ENCODE measurements at regions not wholly inside any gene's neighbourhood (a gene's known extent, or its start where the extent isn't known, plus 50 kb on each side); places are given as distances from the start of the nearest gene placed in this dataset.

DNA sequence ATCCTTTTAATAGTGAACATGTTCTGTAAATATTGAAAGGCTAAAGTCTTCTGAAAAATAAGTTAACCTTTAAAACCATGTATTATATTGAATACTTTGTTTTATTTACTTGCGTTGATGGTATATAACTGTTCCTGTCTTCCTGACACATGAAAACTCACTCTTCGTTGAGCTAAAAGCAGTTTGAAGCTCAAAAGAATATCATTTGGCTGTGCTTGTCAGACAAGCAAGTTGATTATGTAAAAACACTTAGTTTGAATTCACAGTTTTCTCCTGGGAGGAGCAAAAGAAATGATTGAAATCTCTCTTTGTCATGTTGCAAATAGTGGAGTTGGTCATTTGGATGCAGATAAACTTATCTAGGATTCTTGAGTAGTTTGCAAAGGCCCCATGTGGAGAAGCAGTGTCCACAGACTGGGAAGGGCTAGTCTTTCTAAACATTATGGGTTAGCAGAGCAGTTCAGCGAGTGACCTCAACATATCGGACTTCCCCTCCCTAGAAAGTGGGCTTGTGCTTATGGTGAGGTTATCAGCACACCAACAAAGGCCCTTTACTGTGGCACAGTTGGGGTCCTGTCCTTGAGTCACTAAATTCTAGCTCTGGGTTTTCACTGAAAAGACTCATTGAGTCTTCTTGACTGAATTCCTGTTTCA, 290.4 kb downstream of the CSNK1G3 start:
- Histone ChIP-seq H3K36me3 (ENCODE audit: insufficient read depth, low read length) (no peaks in the 10 kb centered on the region), H3K9me3 (ENCODE audit: low read depth, low read length) (no peaks in the 10 kb centered on the region), H3K27ac (no peak overlapping the region), H3K9ac (ENCODE audit: insufficient read length) (no peak overlapping the region), H3K4me3 (no peak overlapping the region)
- no peak for DNase-seq (ENCODE audit: low read depth, low spot score)
- no peak for TF ChIP-seq FOXP2 (optimal IDR thresholded peaks at IDR 0.05; ENCODE audit: control extremely low read depth, extremely low read length, insufficient read depth)
- no peak for TF ChIP-seq POLR2AphosphoS5 (IDR thresholded peaks at IDR 0.05; ENCODE audit: borderline replicate concordance, low read depth, low read length)
- no peak for TF ChIP-seq EZH2 (IDR thresholded peaks at IDR 0.05)

DNA sequence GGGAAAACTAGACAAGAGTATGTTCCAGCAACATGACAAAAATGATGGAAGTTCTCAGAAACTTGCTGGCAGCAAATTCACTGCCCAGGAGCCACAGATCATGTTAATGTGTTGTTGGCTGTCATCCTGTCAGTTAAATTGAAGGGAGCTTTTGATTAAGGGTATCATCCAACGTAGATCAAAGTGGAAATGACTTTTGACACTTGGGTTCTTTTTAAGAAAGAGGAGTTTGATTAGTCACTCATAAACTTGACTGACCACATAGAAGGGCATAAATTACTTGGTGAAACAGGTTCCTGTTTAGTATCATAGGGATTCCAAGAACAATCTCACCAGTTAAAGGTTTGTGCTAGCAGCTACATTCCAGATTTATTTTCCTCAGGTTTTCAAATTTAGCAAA, 288.7 kb downstream of the CSNK1G3 start:
- Histone ChIP-seq H3K27ac (no peak overlapping the region), H3K9me3 (ENCODE audit: low read depth, low read length) (no peaks in the 10 kb centered on the region), H3K9ac (ENCODE audit: insufficient read length) (no peak overlapping the region), H3K36me3 (ENCODE audit: insufficient read depth, low read length) (no peaks in the 10 kb centered on the region), H3K4me3 (no peak overlapping the region)
- TF ChIP-seq EZH2 (IDR thresholded peaks at IDR 0.05) (no peak), POLR2AphosphoS5 (IDR thresholded peaks at IDR 0.05; ENCODE audit: borderline replicate concordance, low read depth, low read length) (no peak), FOXP2 (optimal IDR thresholded peaks at IDR 0.05; ENCODE audit: control extremely low read depth, extremely low read length, insufficient read depth) (no peak)
- no peak for DNase-seq (ENCODE audit: low read depth, low spot score)

DNA sequence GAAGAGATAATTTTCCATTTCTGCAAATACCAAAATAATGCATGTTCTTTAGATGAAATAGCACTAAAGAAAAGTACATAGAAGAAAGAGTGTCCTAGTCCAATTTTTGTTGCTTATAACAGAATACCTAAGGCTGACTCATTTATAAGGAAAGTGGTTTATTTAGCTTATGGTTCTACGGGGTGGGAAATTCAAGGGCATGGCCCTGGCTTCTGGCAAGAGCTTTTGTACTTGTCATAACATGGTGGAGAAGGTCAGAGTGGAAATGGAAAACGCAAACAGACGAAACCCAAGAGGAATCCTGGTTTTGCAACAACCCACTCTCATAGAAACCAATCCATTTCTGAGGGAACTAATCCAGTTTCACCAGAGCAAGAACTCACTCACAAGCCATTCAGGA, 283.7 kb downstream of the CSNK1G3 start:
- H3K9me3 ChIP-seq (ENCODE audit: low read depth, low read length), result no peaks in the 10 kb centered on the region
- no peak for DNase-seq (ENCODE audit: low read depth, low spot score)
- H3K36me3 ChIP-seq (ENCODE audit: insufficient read depth, low read length), result no peaks in the 10 kb centered on the region
- no peak overlapping the region for H3K27ac ChIP-seq
- TF ChIP-seq FOXP2 (optimal IDR thresholded peaks at IDR 0.05; ENCODE audit: control extremely low read depth, extremely low read length, insufficient read depth), result no peak
- TF ChIP-seq EZH2 (IDR thresholded peaks at IDR 0.05), result no peak
- no peak for TF ChIP-seq POLR2AphosphoS5 (IDR thresholded peaks at IDR 0.05; ENCODE audit: borderline replicate concordance, low read depth, low read length)
- H3K4me3 ChIP-seq, result no peak overlapping the region
- no peak overlapping the region for H3K9ac ChIP-seq (ENCODE audit: insufficient read length)

DNA sequence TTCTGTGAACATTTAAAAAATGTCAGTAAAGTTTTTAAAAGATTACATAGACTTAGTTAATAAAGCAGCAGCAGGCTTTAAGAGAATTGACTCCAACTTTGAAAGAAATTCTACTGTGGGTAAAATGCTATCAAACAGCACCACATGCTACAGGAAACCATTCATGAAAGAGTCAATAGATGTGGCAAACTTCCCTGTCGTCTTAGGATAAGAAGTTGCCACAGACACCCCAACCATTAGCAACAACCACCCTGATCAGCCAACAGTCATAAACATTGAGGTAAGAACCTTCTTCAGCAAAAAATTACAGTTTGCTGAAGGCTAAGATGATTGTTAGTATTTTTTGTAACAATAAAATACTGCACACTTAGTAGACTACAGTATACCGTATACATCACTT, 278.2 kb downstream of the CSNK1G3 start:
- Histone ChIP-seq H3K36me3 (ENCODE audit: insufficient read depth, low read length) (no peaks in the 10 kb centered on the region), H3K9me3 (ENCODE audit: low read depth, low read length) (no peaks in the 10 kb centered on the region), H3K27ac (no peak overlapping the region), H3K9ac (ENCODE audit: insufficient read length) (no peak overlapping the region), H3K4me3 (no peak overlapping the region)
- no peak for DNase-seq (ENCODE audit: low read depth, low spot score)
- TF ChIP-seq FOXP2 (optimal IDR thresholded peaks at IDR 0.05; ENCODE audit: control extremely low read depth, extremely low read length, insufficient read depth), result no peak
- TF ChIP-seq POLR2AphosphoS5 (IDR thresholded peaks at IDR 0.05; ENCODE audit: borderline replicate concordance, low read depth, low read length), result no peak
- TF ChIP-seq EZH2 (IDR thresholded peaks at IDR 0.05), result no peak

DNA sequence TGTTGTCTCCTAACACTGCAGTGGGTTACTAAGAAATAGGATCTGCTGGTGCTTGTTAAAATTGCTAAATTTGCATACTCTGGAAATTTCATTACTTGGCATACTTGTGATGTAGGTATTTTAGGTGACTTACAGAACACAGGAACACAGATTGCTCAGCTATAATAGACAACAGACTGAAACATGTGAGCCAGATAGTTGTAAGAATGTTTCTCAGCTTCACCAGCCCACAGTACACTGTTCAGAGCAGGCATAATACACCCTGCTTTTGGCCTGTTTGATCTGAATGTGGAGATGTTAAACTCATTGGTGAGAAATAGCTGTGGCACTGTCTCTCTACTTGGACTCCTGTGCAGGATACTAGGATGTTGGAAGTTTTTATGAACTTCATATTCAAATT, 275.7 kb downstream of the CSNK1G3 start:
- no peak overlapping the region for H3K9ac ChIP-seq (ENCODE audit: insufficient read length)
- no peak overlapping the region for H3K27ac ChIP-seq
- no peaks in the 10 kb centered on the region for H3K9me3 ChIP-seq (ENCODE audit: low read depth, low read length)
- no peak for DNase-seq (ENCODE audit: low read depth, low spot score)
- no peak overlapping the region for H3K4me3 ChIP-seq
- TF ChIP-seq EZH2 (IDR thresholded peaks at IDR 0.05), result no peak
- TF ChIP-seq FOXP2 (optimal IDR thresholded peaks at IDR 0.05; ENCODE audit: control extremely low read depth, extremely low read length, insufficient read depth), result no peak
- H3K36me3 ChIP-seq (ENCODE audit: insufficient read depth, low read length), result no peaks in the 10 kb centered on the region

DNA sequence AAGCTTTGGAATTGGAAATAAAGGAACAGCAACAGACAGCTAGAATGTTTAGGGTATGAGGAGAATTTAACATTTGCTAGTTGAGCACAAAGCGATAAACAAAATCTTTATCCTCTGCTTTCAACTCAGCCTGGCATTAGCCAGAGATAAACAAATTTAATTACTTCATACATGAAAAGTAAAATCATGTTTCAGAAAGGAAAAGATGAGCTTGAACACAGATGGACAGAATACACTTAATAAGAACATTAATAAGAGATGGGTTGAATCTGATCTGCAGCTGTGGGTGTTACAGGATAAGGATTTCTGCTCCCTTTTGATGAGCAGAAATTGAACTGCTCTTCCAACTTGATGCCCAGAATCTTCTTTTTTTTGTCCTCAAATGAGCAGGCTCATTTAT, 275.2 kb downstream of the CSNK1G3 start:
- no peak for DNase-seq (ENCODE audit: low read depth, low spot score)
- no peak for TF ChIP-seq EZH2 (IDR thresholded peaks at IDR 0.05)
- TF ChIP-seq FOXP2 (optimal IDR thresholded peaks at IDR 0.05; ENCODE audit: control extremely low read depth, extremely low read length, insufficient read depth), result no peak
- TF ChIP-seq POLR2AphosphoS5 (IDR thresholded peaks at IDR 0.05; ENCODE audit: borderline replicate concordance, low read depth, low read length), result no peak
- Histone ChIP-seq H3K9ac (ENCODE audit: insufficient read length) (no peak overlapping the region), H3K27ac (no peak overlapping the region), H3K9me3 (ENCODE audit: low read depth, low read length) (no peaks in the 10 kb centered on the region), H3K36me3 (ENCODE audit: insufficient read depth, low read length) (no peaks in the 10 kb centered on the region), H3K4me3 (no peak overlapping the region)

DNA sequence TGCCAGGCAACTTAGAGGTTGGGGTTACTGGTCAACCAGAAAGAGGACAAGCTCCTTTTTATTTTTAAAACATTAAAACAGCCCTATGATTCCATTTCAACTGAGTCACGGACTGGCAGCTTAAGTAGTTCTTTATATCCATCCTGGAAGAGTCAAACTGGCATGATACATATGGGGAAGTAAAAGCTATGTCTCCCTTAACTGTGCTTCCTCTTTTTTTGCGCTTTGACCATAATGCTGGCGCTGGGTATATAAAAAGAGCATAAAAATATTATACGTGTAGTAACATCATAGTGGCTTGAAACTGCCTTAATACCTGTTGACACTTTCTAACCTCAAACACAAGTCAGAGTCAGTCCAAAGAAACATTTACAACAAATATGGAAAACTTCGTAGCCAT, 274.4 kb downstream of the CSNK1G3 start:
- no peak overlapping the region for H3K27ac ChIP-seq
- no peak for TF ChIP-seq FOXP2 (optimal IDR thresholded peaks at IDR 0.05; ENCODE audit: control extremely low read depth, extremely low read length, insufficient read depth)
- TF ChIP-seq EZH2 (IDR thresholded peaks at IDR 0.05), result no peak
- TF ChIP-seq POLR2AphosphoS5 (IDR thresholded peaks at IDR 0.05; ENCODE audit: borderline replicate concordance, low read depth, low read length), result no peak
- H3K9me3 ChIP-seq (ENCODE audit: low read depth, low read length), result no peaks in the 10 kb centered on the region
- DNase-seq (ENCODE audit: low read depth, low spot score), result no peak
- H3K9ac ChIP-seq (ENCODE audit: insufficient read length), result no peak overlapping the region
- no peak overlapping the region for H3K4me3 ChIP-seq
- no peaks in the 10 kb centered on the region for H3K36me3 ChIP-seq (ENCODE audit: insufficient read depth, low read length)

DNA sequence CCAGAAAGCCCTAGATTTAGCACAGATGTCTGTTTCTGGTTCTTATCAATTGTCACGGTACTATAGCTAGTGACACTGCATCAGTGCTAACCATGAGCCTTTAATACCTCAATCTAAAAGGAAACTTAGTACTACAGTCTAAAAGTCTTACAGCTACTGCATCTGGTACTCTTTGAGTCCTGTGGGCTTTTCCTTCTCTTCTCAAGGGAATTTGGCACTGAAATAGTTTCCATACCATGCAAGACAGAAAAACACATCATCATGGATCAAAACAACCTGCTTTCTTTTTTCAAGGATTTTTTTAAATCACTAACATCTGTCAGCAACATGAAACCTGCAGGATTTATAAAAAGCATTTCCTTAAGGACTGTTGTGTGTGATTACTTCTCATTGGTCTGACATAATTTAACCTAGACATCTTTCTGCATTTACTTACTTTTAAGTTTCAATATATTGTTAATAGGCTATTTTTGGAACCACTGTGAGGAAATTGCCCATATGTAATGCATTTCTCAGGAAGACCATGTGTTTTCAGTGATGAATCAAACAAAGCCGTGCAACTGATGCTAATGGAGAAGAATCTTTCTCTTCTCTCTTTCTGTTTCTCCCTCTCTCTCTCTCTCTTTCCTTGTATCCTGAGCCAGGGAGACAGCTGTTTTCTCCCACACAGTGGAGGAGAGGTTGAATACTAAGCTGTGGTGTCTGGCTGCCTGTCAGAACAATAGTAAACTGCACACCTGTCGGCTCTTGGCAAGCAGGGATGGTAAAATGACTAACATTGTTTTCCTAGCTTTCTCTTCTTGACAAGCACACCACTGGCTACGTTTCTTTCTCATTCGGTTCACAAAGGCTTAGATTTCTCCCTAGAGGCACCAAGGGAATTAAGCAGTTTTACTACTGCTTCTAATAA, 273.4 kb downstream of the CSNK1G3 start:
- Histone ChIP-seq H3K9me3 (ENCODE audit: low read depth, low read length) (no peaks in the 10 kb centered on the region), H3K4me3 (peak overlapping the region; percentile 42), H3K36me3 (ENCODE audit: insufficient read depth, low read length) (no peaks in the 10 kb centered on the region), H3K9ac (ENCODE audit: insufficient read length) (no peak overlapping the region), H3K27ac (no peak overlapping the region)
- TF ChIP-seq EZH2 (IDR thresholded peaks at IDR 0.05) (no peak), POLR2AphosphoS5 (IDR thresholded peaks at IDR 0.05; ENCODE audit: borderline replicate concordance, low read depth, low read length) (no peak), FOXP2 (optimal IDR thresholded peaks at IDR 0.05; ENCODE audit: control extremely low read depth, extremely low read length, insufficient read depth) (no peak)
- no peak for DNase-seq (ENCODE audit: low read depth, low spot score)
